Hindlimb muscle (tissue), 1 donor: ENCODE measurements at regions not wholly inside any gene's neighbourhood (a gene's known extent, or its start where the extent isn't known, plus 50 kb on each side); places are given as distances from the start of the nearest gene placed in this dataset.
"Not testable (repeated sequence)": the region's sequence is repeated elsewhere in the genome, so short reads cannot be mapped to it uniquely, and the experiment has no call there.

Experiments
- DNase-seq: peaks from one replicate; pipeline ENCODE4 v3.0.0-alpha.2; 2013

GRCh38 chr3:198096015-198096414 is 136.0 kb downstream of the LMLN start:
- no peak for DNase-seq

- no peak for DNase-seq
These were observed 137.0 kb downstream of the LMLN start for GRCh38 chr3:198097048-198097447.

GRCh38 chr3:198098661-198099081 is 138.7 kb downstream of the LMLN start:
- DNase-seq, result not testable (repeated sequence)

GRCh38 chr3:198103070-198103469 is 143.1 kb downstream of the LMLN start:
- not testable (repeated sequence) for DNase-seq

DNA sequence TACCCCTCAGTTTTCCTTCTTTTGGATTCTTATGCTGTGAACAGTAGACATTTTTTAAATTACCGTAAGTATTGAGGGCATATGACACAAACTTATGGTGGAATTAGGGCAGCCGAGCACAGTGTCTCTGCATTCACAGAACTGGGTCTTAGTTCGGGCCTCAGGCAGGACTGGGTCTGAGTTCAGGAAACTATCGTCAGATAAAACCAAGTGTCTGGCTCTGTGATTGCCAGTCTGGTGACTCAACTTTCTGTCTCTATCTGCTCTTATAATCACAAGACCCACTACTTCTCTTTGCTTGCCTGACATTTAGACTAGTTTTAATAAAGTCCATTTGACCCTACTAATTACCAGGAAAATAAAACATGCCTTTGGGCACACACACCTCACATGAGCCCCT is 146.2 kb downstream of the LMLN start:
- no peak for DNase-seq

- no peak for DNase-seq
These were observed 148.1 kb downstream of the LMLN start for GRCh38 chr3:198107840-198108734.

DNA sequence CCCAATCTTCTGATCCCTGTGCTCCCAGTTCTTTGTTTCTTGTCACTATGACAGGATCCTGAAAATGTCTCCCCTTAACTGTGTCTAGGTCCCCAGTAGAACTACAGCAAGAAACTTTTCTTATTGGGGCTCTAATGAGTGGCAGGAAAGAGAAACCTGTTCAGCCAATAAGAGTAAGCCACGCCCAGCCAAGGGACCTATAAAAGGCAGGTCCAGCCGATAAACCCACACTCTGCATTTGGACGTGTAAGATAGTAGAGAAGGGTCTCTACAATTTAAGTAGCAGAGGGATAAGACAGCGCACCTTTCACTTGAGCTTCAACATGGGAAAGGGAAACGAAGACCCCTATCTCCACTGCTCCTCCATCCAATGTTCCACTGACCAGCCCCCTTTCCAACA is 149.9 kb downstream of the LMLN start:
- DNase-seq, result no peak

- no peak for DNase-seq
These were observed 152.0 kb downstream of the LMLN start for GRCh38 chr3:198112031-198112430.

GRCh38 chr3:198113206-198114053 is 153.4 kb downstream of the LMLN start:
- no peak for DNase-seq

GRCh38 chr3:198114516-198114915 is 154.5 kb downstream of the LMLN start:
- DNase-seq, result not testable (repeated sequence)

- not testable (repeated sequence) for DNase-seq
These were observed 162.2 kb downstream of the LMLN start for GRCh38 chr3:198122184-198122583.

DNA sequence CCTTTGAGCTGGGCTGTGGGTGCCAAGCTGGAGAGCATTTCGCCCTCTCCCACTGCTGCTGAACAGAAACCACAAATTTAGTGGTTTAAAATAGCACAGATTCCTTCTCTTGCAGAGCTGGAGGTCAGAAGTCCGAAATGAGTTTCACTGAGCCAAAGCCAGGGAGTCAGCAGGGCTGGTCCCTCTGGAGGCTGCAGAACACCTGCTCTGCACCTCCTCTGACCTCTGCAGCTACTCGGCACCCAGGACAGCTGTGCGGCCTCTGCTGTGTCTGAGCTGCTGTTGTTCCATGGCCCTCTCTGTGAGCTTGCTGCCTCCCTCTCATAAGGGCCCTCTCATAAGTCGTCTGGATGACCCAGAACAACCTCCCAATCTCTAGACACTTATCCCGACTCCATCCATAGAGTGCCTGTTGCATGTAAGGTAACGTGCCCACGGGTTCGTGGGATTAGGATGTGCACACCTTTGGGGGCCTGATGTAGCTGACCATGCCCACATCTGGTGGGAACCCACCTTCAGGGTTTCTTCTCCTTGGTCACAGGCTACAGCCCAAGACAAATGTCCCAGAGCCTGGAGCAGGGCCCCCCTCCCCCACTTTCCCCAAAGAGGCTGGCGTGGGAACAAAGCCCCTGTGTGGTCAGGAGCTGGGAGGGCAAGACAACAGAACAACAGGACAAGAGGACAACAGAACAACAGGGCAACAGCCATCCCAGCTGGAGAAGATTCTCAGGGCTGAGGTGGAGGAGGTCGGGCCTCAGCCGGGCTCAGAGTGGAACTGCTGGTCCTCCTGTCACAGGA is 177.2 kb downstream of the LMLN start:
- not testable (repeated sequence) for DNase-seq

- DNase-seq, result not testable (repeated sequence)
These were observed 178.2 kb downstream of the LMLN start for GRCh38 chr3:198138205-198138604.

DNA sequence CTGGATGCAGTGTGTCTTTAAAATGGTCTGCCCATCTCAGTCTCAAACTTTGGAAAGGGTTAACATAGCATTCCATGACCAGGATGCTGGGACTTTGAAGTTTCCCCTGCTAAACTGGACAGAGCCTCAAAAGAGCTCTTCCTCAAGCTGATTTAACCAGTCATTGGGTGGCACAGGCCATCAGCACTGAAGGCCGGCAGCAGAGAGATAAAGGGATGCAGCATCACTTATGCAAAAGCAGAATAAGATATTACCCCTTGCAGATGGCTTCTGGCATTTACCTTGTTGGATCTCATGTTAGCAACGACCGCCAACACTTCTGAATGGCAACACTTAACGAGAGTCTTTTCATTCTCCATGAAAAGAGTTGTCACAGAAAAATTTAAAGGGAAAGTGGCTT is 179.0 kb downstream of the LMLN start:
- DNase-seq, result not testable (repeated sequence)

- DNase-seq, result not testable (repeated sequence)
These were observed 179.6 kb downstream of the LMLN start for GRCh38 chr3:198139513-198140167.

DNA sequence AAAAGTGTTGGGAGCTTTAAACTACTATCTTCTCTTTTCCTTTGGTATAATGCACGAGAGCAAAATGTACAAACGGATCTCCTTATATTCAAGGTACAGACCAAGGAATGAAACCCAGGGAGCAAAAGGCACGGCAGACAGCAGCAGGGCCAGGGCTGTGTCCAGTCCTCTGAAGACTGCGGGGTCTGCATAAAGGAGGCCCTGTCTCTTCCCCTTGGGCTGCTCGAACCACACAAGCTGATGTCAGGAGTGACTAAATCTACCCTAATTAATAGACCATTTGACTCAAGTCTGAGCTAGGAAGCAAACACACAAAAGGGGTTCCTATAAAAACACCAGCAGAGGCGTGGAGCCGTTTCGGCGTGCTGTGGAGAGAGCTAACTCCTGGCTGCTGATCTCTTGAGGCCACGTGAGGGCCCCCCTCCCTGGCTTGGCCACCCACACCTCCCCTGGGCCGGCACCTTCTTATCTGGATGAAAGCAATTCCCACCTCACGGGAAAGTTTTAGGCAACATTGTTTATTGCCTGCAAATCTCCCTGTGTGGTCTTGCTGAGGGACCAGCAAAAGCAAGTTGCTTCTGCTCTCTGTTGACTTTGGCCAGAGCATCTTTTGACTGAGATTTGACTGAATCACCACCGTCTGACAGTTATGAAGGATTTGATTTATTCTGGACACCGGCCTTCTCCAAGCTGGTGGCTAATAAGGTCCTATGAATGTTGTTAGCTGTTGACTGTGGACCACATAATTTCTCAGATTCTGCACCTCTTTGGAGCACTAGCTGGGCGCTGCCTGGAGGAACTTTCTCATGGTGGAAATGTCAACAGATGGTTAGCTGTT is 183.5 kb downstream of the LMLN start:
- DNase-seq, result not testable (repeated sequence)

- not testable (repeated sequence) for DNase-seq
These were observed 185.3 kb downstream of the LMLN start for GRCh38 chr3:198145231-198145784.

- DNase-seq, result peak; percentile 25
These were observed 186.1 kb downstream of the LMLN start for GRCh38 chr3:198146070-198146469.

DNA sequence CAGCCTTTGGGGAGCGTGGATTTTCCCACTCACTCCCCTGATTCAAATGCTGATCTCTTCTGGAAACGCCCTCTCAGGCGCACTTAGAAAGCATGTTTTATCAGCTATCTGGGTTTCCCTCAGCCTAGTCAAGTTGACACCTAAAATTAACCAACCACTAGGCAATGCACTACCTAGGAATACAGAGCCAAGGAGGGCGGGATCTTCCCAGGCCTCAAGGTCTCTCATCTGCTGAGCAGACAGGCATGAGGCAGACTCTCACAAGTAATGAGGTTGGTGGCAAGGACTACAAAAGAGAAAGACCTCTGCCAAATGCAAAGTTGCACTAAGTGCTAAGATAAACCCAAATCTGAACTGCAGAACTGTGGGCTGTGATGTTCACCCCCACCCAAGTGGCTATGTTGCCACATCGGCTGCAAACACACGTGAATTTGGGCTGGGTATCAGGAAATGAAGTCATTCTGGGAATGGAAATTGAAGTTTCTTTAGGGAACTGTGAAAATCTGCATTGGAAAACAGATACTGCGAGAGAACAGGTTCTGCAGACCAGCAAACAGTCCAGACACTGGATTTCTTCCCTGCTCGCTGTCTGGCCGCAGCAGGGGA is 186.6 kb downstream of the LMLN start:
- DNase-seq, result not testable (repeated sequence)

- DNase-seq, result not testable (repeated sequence)
These were observed 187.2 kb downstream of the LMLN start for GRCh38 chr3:198147213-198147612.
